Activated T-cell treated with anti-CD3 and anti-CD28 coated beads for 1 hour (primary cell): ENCODE measurements at regions not wholly inside any gene's neighbourhood (a gene's known extent, or its start where the extent isn't known, plus 50 kb on each side); places are given as distances from the start of the nearest gene placed in this dataset.

Experiments used
- DNase-seq: peaks from one replicate; pipeline ENCODE4 v3.0.0-alpha.2; 2020; ENCODE audit warnings: low read depth

GRCh38 chr20:20824924-20825584, 112.6 kb upstream of the RALGAPA2 start:
- DNase-seq: peak; percentile 25

DNA sequence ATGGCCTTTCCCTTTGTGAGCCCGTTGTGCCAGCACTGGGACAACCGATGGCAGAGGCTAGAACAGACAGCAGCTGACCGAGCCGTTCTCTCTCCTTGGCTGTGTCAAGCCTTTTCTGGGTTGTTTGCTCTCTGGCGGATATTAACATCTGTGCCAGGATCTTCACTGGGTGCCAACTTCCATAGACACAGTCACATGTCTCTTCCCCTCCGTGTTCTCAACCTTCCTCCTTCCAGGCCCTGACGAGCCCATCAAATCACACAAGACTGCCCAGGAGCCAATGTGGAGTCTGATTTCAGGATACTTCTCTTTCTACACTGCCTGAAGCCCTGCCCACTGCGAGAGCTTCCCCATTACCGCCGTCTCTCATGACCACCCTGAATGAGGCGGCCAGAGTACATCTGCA, 111.0 kb upstream of the RALGAPA2 start:
- DNase-seq: no peak

DNA sequence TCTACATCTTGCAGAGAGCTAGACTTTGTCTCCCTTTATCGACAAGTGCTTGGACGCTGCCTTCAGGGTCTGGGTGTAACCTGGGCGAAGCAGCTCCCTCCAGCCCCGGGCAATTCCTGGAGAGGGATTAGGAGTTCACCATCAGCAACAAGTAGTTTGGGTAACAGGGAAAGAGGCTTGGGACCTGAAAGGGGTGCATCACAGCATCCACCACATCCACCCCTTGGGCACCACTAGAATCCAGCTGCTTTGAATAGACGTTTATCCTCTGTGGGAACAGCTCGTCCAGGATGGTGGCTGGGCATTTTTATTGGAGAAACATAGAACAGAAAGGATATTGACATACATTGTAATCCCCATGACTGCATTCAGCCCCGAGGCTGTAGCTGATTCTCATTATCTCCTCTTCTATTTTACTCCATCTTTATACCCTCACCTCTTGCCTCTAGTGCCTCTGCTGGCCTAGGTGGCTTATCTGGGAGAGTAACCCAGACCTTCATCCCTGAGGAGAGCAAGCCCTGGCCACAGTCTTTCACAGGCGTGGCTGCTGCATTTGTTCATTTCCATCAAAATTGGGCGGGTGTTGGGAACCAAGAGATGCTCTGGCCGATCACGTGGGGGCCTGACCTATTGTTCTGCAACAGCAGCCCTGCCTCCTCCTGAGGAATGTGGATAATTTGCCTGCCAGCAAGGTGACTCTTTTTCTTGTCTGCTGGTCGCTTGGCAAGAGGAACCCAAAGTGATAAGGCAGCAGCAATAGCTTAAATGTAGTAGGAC, 109.2 kb upstream of the RALGAPA2 start:
- DNase-seq: no peak

- no peak for DNase-seq
Observed at GRCh38 chr20:20820785-20821483, 108.5 kb upstream of the RALGAPA2 start.

GRCh38 chr20:20820104-20820503, 107.7 kb upstream of the RALGAPA2 start:
- DNase-seq: no peak

DNA sequence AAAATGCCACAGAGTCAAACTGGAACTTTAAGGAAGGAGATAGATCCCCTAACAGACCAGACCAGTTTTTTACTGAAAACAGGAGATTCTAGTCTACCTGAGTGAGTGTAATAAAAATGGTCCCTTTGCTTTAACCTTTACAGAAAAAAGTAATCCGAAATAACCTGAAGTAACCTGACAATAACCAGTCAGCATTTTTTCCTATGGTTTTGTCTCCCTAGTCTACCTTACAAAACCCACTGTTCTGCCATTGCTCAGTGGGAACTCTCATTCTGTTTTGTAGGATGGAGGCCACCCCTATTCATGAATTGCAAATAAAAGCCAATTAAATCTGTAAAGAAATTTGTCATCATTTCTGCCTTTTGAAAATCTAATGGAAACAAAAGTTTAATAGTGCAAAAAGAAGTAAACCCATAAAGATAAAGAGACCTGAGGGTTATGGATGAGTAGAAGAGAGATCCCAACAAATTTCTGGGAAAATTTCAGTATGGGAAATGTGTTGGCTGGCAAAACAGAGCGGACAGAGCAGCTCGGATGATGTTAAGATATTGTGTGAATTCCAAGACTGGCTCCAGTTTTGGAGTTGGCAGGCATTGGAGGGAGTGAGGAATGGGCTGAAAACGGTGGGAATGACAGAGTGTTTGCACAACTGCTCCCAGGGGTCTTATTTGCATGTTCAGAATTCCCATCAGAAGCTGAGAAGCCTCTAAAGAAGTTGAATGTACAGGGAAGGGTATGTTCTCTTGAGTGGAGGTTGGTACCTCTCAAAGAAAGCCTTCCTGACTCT, 104.7 kb upstream of the RALGAPA2 start:
- DNase-seq: no peak

DNA sequence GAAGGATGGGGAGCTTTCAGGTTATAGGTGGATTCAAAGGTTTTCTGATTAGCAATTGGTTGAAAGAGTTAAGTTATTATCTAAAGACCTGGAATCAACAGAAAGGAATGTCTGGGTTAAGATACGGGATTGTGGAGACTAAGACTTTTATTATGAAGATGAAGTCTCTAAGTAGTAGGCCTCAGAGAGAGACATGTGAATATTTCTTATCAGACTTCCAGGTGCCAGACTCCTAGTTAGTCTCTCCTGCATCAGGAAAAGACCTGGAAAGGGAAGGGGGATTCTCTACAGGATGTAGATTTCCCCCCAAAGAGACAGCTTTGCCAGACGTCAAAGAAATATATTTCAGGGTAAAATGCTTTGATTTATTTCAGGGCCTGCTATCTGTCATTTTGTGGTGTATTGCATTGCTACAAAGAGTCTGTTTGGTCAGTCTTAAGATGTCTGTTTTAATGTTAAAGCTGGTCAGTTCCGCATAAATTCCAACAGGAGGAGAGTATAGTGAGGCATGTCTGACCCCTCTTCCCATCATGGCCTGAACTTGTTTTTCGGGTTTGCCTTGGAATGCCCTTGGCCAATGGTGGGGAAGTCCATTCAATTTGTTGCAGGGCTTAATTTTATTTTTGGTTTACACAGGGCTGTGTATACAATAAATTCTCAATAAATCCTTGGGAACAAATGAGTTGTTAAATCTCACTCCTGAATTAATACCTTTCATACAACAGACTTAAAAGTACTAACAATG, 103.4 kb upstream of the RALGAPA2 start:
- no peak for DNase-seq

DNA sequence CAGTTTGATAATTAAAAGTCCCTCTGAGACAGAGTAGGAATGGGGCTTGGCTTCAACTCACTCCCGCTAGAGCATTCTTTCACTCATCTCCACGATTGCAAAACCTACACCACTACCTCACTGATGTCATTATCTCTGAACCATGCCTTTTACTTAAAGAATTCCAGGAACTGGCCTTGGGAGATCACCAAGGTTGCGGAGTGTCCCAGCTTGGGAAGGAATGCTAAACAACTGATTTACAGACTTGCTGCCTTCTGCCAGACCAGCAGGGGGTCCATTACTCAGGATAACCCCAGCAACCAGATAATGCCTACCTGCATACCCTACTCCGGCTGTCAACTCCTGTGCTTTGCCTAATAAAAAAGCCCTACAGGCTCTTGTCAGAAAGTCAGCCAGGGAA, 102.2 kb upstream of the RALGAPA2 start:
- DNase-seq: no peak

DNA sequence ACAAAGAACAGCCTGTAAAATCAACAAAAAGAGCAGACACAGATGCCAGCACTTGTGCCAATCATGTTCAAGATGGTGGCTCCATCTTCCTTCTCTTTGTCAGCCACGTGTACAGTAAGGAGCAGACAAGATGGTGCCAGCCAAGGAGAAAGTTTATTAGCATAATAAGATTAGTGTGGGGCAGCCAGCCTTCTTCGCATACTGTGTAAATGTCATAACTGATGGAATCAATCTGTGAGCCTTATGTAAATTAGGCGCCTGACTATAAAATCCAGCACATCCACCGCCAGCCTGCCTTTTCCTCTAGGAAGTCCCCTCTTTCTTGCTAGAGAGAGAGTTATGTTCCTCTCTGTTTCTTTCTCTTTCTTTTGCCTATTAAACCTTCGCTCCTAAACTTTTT, 99.7 kb upstream of the RALGAPA2 start:
- no peak for DNase-seq

DNA sequence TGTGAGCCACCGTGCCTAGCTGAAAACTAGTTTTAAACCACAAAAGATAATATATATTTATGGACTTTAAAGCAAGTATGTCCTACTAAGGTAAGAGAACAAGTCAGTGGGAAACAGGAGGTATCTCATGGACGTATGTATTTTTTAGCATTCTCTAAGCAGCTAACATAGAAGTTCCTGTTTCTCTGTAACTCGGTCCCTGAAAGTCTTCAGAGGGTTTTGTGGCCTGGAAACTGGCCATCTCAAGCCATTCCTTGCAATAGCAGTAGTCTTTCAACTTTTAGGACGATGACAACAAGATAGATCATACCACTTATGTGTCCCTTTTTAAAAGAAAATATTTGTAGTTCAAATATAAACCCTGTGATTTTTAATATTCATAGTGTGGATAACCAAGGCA, 95.6 kb upstream of the RALGAPA2 start:
- DNase-seq: no peak

DNA sequence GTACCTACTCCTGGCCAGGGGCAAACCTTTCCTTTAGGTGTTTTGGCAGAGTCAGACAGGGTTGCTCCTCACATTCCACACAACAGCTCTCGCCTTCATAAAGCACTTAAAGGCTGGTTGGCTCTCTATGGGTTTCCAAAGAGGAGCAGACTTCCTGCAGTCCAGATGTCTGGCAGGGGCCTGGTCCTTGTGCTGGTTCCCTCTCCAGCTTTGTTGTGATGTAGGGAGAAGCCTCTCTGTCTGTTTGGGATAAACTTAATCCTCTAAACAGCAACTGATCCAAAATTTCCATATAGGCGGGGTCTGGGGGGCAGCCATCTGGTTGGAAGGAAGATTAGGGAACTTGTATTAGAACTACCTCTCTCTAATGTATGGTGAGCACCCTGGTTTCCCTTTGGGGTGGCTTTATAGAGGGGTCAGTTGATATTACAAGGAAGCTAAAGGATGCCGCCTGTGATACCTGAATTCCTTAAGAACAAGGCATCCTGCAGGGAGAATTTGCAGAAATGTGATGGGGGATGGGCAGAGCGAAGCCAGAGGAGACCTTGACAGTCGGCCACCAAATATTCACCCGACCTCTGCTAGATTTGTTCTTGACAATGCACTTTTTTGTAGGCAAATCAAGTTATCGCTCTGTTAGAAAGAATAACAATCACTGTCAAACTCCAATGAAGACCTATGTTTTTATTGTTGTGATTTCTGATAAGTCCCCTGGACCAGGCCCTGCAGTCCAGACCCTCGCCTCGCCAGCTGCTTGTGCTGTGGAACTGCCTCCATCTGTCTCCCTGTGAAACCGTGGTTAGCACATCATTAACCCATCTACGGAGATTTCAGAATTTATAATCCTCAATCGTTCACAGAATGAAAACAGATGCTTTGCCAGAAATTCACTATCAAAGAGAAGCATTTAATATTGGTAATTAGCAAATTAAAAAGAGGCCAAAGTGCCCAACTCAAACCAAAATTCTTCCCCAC, 94.0 kb upstream of the RALGAPA2 start:
- DNase-seq: no peak

- DNase-seq: no peak
Observed at GRCh38 chr20:20803011-20803410, 90.6 kb upstream of the RALGAPA2 start.

DNA sequence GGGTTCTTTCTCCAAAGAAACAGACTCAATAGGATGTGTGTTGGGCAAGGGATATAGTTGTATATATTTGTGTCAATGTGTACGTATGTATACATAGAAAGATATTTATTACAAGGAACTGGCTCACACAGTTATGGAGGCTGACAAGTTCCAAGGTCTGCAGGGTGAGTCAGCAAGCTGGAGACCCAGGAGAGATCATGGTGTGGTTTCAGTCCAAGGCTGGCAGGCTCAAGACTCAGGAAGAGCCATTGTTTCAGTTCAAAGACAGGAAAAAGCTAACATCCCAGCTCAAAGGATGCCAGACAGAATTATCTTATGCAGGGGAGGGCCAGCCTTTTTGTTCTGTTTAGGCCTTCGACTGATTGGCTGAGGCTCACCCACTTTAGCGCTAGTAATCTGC, 89.9 kb upstream of the RALGAPA2 start:
- no peak for DNase-seq

DNA sequence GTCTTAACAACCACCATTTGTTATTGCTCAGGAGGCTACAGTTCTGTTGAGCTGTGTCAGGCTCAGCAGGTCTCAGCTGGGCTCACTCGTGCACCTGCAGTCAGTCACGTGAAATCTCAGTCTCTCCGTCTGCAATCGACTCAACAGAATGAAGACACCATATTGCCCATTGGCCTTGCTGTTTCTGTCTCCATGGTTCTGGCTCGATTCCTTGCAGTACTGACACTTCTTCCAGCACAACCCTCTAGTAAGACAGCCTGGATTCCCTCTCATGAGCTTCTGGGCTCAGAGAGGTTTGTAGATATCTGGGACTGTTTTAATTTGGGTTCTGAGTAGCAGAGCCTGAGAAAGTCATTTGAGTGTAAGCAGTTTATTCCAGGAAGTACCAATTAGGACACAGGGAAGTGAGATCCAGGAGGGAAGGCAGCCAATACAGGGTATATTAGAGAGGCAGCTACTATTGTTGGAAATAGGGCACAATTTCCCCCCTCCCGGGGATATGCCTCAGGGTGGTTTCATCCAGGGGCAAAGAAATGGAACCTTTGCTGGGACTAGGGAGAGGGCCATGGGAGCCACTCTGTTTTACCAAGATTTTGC, 87.4 kb upstream of the RALGAPA2 start:
- no peak for DNase-seq

- no peak for DNase-seq
Observed at GRCh38 chr20:20797521-20798310, 85.3 kb upstream of the RALGAPA2 start.

DNA sequence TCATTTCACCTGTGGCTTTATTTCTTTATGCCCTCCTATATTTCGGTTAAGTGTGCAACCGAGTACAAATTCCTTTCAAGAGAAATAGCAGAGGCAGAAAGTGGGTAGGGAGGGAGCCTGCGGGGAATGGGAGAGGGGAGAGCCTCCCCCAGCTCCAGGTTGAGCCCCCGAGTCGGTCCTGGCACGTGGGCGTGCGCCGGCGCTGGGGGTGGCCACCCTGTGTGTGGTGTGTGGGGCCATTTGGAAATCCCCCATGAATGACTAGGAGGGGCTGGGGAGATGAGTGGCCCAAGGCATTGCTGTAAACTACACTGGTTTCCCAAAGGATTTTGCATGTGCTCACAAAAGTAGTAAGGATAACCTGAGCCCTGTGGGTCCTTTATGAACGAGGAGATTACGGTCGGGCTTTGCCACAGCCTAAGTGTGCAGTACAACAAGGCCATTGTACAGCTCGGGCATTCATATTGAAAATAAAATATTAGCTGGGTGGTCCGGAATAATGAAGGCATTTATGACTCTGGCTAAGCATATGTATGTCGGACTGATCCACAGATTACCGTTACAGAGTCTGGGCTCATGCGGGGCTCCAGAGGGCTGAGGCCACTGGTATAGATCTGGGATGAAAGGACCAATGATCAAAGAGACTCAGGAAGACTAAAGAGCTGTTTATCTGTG, 84.5 kb upstream of the RALGAPA2 start:
- DNase-seq: no peak

GRCh38 chr20:20795721-20796120, 83.3 kb upstream of the RALGAPA2 start:
- DNase-seq: no peak

GRCh38 chr20:20795119-20795518, 82.7 kb upstream of the RALGAPA2 start:
- DNase-seq: no peak

- no peak for DNase-seq
Observed at GRCh38 chr20:20793591-20793990, 81.1 kb upstream of the RALGAPA2 start.
